NT2/D1 (cell line): ENCODE measurements at regions not wholly inside any gene's neighbourhood (a gene's known extent, or its start where the extent isn't known, plus 50 kb on each side); places are given as distances from the start of the nearest gene placed in this dataset.
"Not testable (repeated sequence)": the region's sequence is repeated elsewhere in the genome, so short reads cannot be mapped to it uniquely, and the experiment has no call there.

Experiments used
- SUZ12 ChIP-seq: IDR thresholded peaks from 2 replicates; pipeline ENCODE4 v1.6.1; 2011; ENCODE audit not compliant: insufficient read length, insufficient read depth; ENCODE audit errors: extremely low read depth
- YY1 ChIP-seq: IDR thresholded peaks from 2 replicates; pipeline ENCODE4 v1.6.1; 2011; ENCODE audit not compliant: insufficient read length, insufficient read depth
- ZNF274 ChIP-seq: IDR thresholded peaks from 2 replicates; pipeline ENCODE4 v1.6.1; 2011; ENCODE audit warnings: mild to moderate bottlenecking, low read depth, low read length

DNA sequence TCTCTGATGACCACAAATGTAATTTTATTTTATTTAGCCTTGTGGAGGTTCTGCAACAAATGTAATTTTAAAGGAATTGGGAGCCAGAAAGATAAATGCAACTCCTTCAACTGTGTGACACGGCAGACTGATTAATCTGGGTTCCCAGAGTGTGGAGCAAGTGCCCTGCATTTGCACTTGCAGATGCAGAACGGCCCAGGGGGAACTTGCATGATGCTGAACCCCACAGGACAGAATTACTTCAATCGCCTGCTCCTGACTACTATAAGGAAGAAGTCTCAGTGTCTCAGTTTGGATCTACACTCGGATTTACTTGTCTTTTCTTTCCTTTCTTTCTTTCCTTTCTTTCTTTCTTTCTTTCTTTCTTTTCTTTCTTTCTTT lies 107.2 kb upstream of the ACBD5 start:
- TF ChIP-seq YY1, ZNF274, SUZ12: not testable (repeated sequence)
